ENCODE measurements at regions not wholly inside any gene's neighbourhood (a gene's known extent, or its start where the extent isn't known, plus 50 kb on each side); places are given as distances from the start of the nearest gene placed in this dataset.

DNA sequence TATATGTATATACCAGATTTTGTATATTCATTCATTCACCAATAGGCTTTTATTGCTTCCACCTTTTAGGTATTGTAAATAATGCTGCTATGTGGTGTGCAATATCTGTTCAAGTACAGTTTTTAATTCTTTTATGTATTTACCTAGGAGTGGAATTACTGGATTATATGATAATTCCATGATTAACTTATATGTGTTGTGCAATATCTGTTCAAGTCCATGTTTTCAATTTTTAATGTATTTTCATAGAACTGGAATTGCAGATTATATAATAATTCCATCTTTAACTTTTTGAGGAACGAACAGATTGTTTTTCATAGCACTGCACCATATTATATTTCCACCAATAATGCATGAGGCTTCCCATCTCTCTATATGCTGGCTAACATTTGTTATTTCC, 50.6 kb upstream of the L3MBTL4 start:
- TF ChIP-seq, protein P1, sequence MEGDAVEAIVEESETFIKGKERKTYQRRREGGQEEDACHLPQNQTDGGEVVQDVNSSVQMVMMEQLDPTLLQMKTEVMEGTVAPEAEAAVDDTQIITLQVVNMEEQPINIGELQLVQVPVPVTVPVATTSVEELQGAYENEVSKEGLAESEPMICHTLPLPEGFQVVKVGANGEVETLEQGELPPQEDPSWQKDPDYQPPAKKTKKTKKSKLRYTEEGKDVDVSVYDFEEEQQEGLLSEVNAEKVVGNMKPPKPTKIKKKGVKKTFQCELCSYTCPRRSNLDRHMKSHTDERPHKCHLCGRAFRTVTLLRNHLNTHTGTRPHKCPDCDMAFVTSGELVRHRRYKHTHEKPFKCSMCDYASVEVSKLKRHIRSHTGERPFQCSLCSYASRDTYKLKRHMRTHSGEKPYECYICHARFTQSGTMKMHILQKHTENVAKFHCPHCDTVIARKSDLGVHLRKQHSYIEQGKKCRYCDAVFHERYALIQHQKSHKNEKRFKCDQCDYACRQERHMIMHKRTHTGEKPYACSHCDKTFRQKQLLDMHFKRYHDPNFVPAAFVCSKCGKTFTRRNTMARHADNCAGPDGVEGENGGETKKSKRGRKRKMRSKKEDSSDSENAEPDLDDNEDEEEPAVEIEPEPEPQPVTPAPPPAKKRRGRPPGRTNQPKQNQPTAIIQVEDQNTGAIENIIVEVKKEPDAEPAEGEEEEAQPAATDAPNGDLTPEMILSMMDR (IDR thresholded peaks at IDR 0.05; ENCODE audit: low read depth, low read length): no peak
- TF ChIP-seq MYC (IDR thresholded peaks at IDR 0.05; ENCODE audit: low read depth, low read length): no peak
- no peak for TF ChIP-seq POLR2A (IDR thresholded peaks at IDR 0.05; ENCODE audit: extremely low read depth, insufficient read length)
